Stomach (tissue), 8 donors: ENCODE measurements at regions not wholly inside any gene's neighbourhood (a gene's known extent, or its start where the extent isn't known, plus 50 kb on each side); places are given as distances from the start of the nearest gene placed in this dataset.

Experiments
- DNase-seq, 2 donors: peaks; one replicate each; pipeline versions ENCODE4 v3.0.0 to v3.0.0-alpha.2; 2013 to 2019
- H3K27ac ChIP-seq, 5 donors: fragments of 200-600 bp in 4 of 5; sonication (generic) in 4 of 5; one replicate each; pipeline ENCODE4 v1.5.1; 2013 to 2019; ENCODE audit warnings: mild to moderate bottlenecking in 1 of 5, moderate library complexity in 1 of 5
- H3K27me3 ChIP-seq, 3 donors: fragments of 200-600 bp; sonication (generic); one replicate each; pipeline ENCODE4 v1.5.1; 2017 to 2019; ENCODE audit warnings: mixed run types in 1 of 3
- H3K36me3 ChIP-seq, 4 donors: fragments of 200-600 bp; sonication (generic); 1 replicate in 3 of 4; 2 replicates in 1 of 4; pipeline ENCODE4 v1.5.1; 2016 to 2019
- H3K4me1 ChIP-seq, 4 donors: fragments of 200-600 bp; sonication (generic); one replicate each; pipeline ENCODE4 v1.5.1; 2016 to 2019
- H3K4me3 ChIP-seq, 4 donors: fragments of 200-600 bp; sonication (generic) in 3 of 4; one replicate each; pipeline ENCODE4 v1.5.1; 2016 to 2019; ENCODE audit warnings: mild to moderate bottlenecking in 1 of 4
- H3K9me3 ChIP-seq, 4 donors: fragments of 200-600 bp; sonication (generic); one replicate each; pipeline ENCODE4 v1.5.1; 2016 to 2019
- EP300 ChIP-seq: sonication (generic); formaldehyde crosslinking; IDR thresholded peaks from one replicate; pipeline ENCODE4 v1.6.1; 2017; ENCODE audit warnings: antibody characterized with exemption
- POLR2A ChIP-seq, 4 donors: fragments of 450-650 bp; IDR thresholded peaks; one replicate each; pipeline ENCODE4 v1.6.1; 2016; ENCODE audit warnings: antibody characterized with exemption in 4 of 4, control low read depth in 2 of 4, mild to moderate bottlenecking in 1 of 4, moderate library complexity in 1 of 4
- POLR2AphosphoS5 ChIP-seq, 3 donors: sonication (generic); formaldehyde crosslinking; IDR thresholded peaks; one replicate each; pipeline ENCODE4 v1.6.1; 2016; ENCODE audit warnings: antibody characterized with exemption in 3 of 3
- WGBS, 5 donors: extraction: QIAGEN DNeasy Blood & Tissue Kit in 3 of 5; methylation state at CpG; one replicate each; pipeline versions ENCODE4 v1.1.5 to v1.1.7; 2013 to 2018; 5-methylcytosine and 5-hydroxymethylcytosine counted together
- intact Hi-C: fragments of 100-400 bp; cut with DNase I; formaldehyde crosslinking; loops from one replicate; pipeline ENCODE4 v1.15.1; 2023; ENCODE audit warnings: low total_unique reads
- TF ChIP-seq, protein P1 (sequence below), 7 experiments: fragments of 450-650 bp in 4 of 7; fragments of 200-600 bp in 3 of 7; sonication (generic) in 3 of 7; IDR thresholded peaks; one replicate each; pipeline ENCODE4 v1.5.1; 2016 to 2019; ENCODE audit warnings: antibody characterized with exemption in 7 of 7, control low read depth in 2 of 7, mild to moderate bottlenecking in 1 of 7
- donor health status: healthy with polysubstance abuse.
- donor health status: Bipolar disorder and iron deficiency.
- donor health status: healthy.

DNA sequence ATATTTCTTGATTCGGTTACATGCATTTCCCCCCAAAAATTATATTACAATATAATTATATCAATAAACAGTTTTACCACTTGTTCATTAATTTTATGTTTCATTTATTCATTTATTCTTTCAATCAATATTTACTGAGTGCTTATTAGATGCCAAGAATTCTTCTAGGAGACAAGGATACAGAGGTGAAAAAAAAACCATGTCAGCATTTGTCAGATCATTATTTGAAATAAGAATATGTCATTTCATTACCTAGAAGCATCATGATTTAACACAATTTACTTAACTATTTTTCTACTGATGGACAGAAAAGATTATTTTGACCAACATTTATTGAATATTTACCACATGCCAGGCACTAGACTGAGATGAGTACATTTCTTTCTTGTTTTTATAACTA lies 512.7 kb downstream of the LMO4 start:
- TF ChIP-seq, protein P1, sequence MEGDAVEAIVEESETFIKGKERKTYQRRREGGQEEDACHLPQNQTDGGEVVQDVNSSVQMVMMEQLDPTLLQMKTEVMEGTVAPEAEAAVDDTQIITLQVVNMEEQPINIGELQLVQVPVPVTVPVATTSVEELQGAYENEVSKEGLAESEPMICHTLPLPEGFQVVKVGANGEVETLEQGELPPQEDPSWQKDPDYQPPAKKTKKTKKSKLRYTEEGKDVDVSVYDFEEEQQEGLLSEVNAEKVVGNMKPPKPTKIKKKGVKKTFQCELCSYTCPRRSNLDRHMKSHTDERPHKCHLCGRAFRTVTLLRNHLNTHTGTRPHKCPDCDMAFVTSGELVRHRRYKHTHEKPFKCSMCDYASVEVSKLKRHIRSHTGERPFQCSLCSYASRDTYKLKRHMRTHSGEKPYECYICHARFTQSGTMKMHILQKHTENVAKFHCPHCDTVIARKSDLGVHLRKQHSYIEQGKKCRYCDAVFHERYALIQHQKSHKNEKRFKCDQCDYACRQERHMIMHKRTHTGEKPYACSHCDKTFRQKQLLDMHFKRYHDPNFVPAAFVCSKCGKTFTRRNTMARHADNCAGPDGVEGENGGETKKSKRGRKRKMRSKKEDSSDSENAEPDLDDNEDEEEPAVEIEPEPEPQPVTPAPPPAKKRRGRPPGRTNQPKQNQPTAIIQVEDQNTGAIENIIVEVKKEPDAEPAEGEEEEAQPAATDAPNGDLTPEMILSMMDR (IDR thresholded peaks at IDR 0.05) = no peak
- TF ChIP-seq POLR2A (IDR thresholded peaks at IDR 0.05) (no peak), POLR2AphosphoS5 (IDR thresholded peaks at IDR 0.05) (no peak), EP300 (no peak)
- no peak overlapping the region for H3K27ac ChIP-seq
- no peaks in the 10 kb centered on the region for H3K9me3 ChIP-seq
- intact Hi-C loops = no loop called here
- H3K27me3 ChIP-seq = no peaks in the 10 kb centered on the region
- H3K4me1 ChIP-seq = no peaks in the 10 kb centered on the region
- no peak for DNase-seq
- H3K4me3 ChIP-seq = no peak overlapping the region
- H3K36me3 ChIP-seq = no peaks in the 10 kb centered on the region
- 88 to 95% (median 90%) methylated on average over 1 of the region's 1 CpG for WGBS, 5 donors

DNA sequence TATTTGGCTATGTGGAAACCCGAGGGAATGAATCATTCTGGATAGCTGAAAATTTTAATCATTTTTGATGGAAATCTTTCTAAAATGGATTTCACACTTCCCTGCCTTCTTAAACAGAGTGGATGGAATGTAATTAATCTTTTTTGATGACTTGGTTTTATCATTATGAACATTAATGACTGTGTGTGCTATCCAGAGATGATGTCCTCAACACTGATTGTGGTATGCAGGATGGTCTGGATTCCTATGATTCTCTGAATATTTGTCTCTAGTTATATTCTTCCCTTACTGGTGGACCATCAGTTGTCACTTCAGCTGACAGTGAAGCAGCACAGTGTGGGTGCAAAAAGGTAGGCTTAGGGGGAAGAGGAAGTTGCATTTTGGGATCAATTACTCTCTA lies 513.5 kb downstream of the LMO4 start:
- TF ChIP-seq POLR2A (IDR thresholded peaks at IDR 0.05) (no peak), POLR2AphosphoS5 (IDR thresholded peaks at IDR 0.05) (no peak), EP300 (no peak)
- TF ChIP-seq, protein P1 (IDR thresholded peaks at IDR 0.05) = no peak
- Histone ChIP-seq H3K9me3 (no peaks in the 10 kb centered on the region), H3K27me3 (no peaks in the 10 kb centered on the region), H3K27ac (no peak overlapping the region), H3K36me3 (no peaks in the 10 kb centered on the region), H3K4me1 (no peaks in the 10 kb centered on the region), H3K4me3 (no peak overlapping the region)
- intact Hi-C loops = no loop called here
- no peak for DNase-seq
- WGBS, 5 donors = 74 to 90% (median 85%) methylated on average over 1 of the region's 1 CpG

DNA sequence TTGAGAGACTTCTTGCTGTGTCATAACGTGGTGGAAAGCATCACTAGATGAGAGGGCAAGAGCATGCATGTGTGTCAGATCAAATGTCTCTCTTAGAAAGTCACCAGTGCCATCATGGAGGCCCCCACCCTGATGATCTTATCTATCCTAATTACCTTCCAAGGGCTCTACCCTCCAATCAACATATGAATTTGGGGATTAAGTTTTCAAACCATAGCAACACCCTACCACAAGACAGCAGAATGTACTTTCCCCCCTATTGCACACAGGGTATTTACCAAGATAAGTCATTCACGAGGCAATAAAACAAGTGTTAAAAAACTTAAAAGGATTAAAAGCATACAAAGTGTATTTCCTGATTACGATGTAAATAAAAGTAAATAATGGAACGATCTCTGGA lies 515.6 kb downstream of the LMO4 start:
- 55 to 64% (median 57%) methylated on average over 4 of the region's 4 CpGs for WGBS, 5 donors
- Histone ChIP-seq H3K9me3 (no peaks in the 10 kb centered on the region), H3K27me3 (no peaks in the 10 kb centered on the region), H3K4me1 (no peaks in the 10 kb centered on the region), H3K36me3 (no peaks in the 10 kb centered on the region), H3K4me3 (no peak overlapping the region), H3K27ac (no peak overlapping the region)
- intact Hi-C loops = no loop called here
- TF ChIP-seq POLR2A (IDR thresholded peaks at IDR 0.05) = no peak
- TF ChIP-seq POLR2AphosphoS5 (IDR thresholded peaks at IDR 0.05) = no peak
- TF ChIP-seq, protein P1 (IDR thresholded peaks at IDR 0.05) = no peak
- TF ChIP-seq EP300 = no peak
- no peak for DNase-seq

DNA sequence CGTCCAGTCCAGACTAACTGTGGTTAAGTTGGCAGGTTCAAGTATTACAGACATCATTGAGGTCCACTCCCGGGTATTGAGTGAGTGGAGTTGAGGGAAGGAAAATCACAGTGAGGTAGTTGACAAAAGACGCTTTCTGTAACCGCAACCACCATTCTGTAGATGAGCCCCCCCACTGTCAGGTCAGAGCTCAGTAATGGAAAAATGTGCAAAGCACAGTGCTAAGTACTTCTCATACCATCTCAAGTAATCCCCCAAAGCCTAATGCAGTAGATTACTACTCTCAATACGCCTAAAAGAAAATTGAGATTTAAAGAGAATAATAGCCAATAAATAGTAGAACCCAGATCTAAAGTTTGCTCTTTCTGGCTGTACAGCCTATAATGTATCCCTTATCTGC lies 522.8 kb downstream of the LMO4 start:
- H3K9me3 ChIP-seq = no peaks in the 10 kb centered on the region
- H3K4me1 ChIP-seq = peaks cover 0 to 14% (median 9%) of the 10 kb centered on the region in 4 donors
- peak overlapping the region in 2 of 5 donors; percentile 8 to 64 for H3K27ac ChIP-seq
- H3K4me3 ChIP-seq = no peak overlapping the region
- DNase-seq = no peak
- no peaks in the 10 kb centered on the region for H3K27me3 ChIP-seq
- intact Hi-C loops = no loop called here
- no peak for TF ChIP-seq EP300
- no peak for TF ChIP-seq POLR2A (IDR thresholded peaks at IDR 0.05)
- TF ChIP-seq POLR2AphosphoS5 (IDR thresholded peaks at IDR 0.05) = no peak
- TF ChIP-seq, protein P1 (IDR thresholded peaks at IDR 0.05) = no peak
- WGBS, 5 donors = 81 to 89% (median 84%) methylated on average over 5 of the region's 5 CpGs
- no peaks in the 10 kb centered on the region for H3K36me3 ChIP-seq
